ENCODE measurements at regions not wholly inside any gene's neighbourhood (a gene's known extent, or its start where the extent isn't known, plus 50 kb on each side); places are given as distances from the start of the nearest gene placed in this dataset.
"Not testable (repeated sequence)": the region's sequence is repeated elsewhere in the genome, so short reads cannot be mapped to it uniquely, and the experiment has no call there.

- Histone ChIP-seq H3K4me3 (ENCODE audit: low read depth in 1 of 3, low read length in 3 of 3) (no peak overlapping the region), H3K4me1 (ENCODE audit: control insufficient read depth in 3 of 3, insufficient read depth in 2 of 3, low read depth in 1 of 3, low read length in 2 of 3) (no peaks in the 10 kb centered on the region), H3K27me3 (ENCODE audit: control insufficient read depth in 3 of 3, insufficient read depth in 3 of 3, low read length in 3 of 3) (no peaks in the 10 kb centered on the region), H3K27ac (ENCODE audit: low read depth in 1 of 3, low read length in 2 of 3) (no peak overlapping the region), H3K36me3 (ENCODE audit: control insufficient read depth in 3 of 3, insufficient read depth in 2 of 3, low read depth in 1 of 3, low read length in 3 of 3) (no peaks in the 10 kb centered on the region), H3K9me3 (ENCODE audit: control insufficient read depth in 2 of 2, insufficient read depth in 1 of 2, low read depth in 1 of 2, low read length in 1 of 2) (peaks cover 2 to 12% of the 10 kb centered on the region in 2 donors)
- WGBS, 3 donors = 78 to 84% (median 82%) methylated on average over 13 to 18 of the region's 18 CpGs
- no peak for DNase-seq
- no peak for FAIRE-seq
These were observed 259.0 kb upstream of the NUPR2 start for GRCh38 chr7:56375173-56375572.

DNA sequence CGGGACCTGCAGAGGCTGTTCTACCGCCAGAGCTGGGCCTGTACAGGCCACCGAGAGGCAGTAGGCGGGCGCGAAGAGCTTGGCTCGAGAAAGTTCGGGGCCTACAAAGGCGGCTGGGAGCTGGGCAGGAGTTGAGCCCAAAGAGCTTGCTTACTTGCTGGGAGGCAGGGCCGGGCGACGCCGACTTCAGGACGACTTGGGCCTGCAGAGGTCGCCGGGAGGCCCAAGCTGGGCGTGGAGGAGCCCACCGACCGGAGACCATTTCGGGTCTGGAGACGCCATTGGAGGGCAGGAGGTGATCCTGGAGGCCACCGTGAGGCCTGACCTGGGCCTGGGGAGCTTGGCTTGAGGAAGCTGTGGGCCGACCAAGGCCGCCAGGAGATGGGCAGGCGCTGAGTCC is 258.4 kb upstream of the NUPR2 start:
- H3K36me3 ChIP-seq (ENCODE audit: control insufficient read depth in 3 of 3, insufficient read depth in 2 of 3, low read depth in 1 of 3, low read length in 3 of 3); DNase-seq; H3K27me3 ChIP-seq (ENCODE audit: control insufficient read depth in 3 of 3, insufficient read depth in 3 of 3, low read length in 3 of 3); H3K27ac ChIP-seq (ENCODE audit: low read depth in 1 of 3, low read length in 2 of 3); H3K4me1 ChIP-seq (ENCODE audit: control insufficient read depth in 3 of 3, insufficient read depth in 2 of 3, low read depth in 1 of 3, low read length in 2 of 3); FAIRE-seq; H3K4me3 ChIP-seq (ENCODE audit: low read depth in 1 of 3, low read length in 3 of 3): not testable (repeated sequence)
- H3K9me3 ChIP-seq (ENCODE audit: control insufficient read depth in 2 of 2, insufficient read depth in 1 of 2, low read depth in 1 of 2, low read length in 1 of 2) = peaks cover 2 to 12% of the 10 kb centered on the region in 2 donors
- 94 to 95% (median 94%) methylated on average over 15 to 23 of the region's 25 CpGs for WGBS, 3 donors

DNA sequence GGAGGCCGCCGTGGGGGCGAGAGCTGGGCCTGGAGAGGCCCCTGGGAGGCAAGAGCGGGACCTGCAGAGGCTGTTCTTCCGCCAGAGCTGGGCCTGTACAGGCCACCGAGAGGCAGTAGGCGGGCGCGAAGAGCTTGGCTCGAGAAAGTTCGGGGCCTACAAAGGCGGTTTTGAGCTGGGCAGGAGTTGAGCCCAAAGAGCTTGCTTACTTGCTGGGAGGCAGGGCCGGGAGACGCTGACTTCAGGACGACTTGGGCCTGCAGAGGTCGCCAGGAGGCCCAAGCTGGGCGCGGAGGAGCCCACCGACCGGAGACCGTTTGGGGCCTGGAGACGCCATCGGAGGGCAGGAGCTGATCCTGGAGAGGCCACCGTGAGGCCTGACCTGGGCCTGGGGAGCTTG is 257.1 kb upstream of the NUPR2 start:
- FAIRE-seq; H3K27ac ChIP-seq (ENCODE audit: low read depth in 1 of 3, low read length in 2 of 3): not testable (repeated sequence)
- WGBS, 3 donors = 92 to 97% (median 94%) methylated on average over 11 to 21 of the region's 24 CpGs

DNA sequence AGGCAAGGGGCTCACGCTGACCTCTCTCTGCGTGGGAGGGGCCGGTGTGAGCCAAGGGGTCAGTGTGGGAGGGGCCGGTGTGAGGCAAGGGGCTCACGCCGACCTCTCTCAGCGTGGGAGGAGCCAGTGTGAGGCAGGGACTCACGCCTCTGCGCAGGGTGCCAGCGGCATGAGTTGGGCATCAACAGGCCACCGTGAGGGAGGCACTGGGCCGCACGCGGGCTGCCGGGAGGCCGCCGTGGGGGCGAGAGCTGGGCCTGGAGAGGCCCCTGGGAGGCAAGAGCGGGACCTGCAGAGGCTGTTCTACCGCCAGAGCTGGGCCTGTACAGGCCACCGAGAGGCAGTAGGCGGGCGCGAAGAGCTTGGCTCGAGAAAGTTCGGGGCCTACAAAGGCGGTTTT is 255.6 kb upstream of the NUPR2 start:
- H3K4me3 ChIP-seq (ENCODE audit: low read depth in 1 of 3, low read length in 3 of 3); DNase-seq; FAIRE-seq; H3K36me3 ChIP-seq (ENCODE audit: control insufficient read depth in 3 of 3, insufficient read depth in 2 of 3, low read depth in 1 of 3, low read length in 3 of 3); H3K27me3 ChIP-seq (ENCODE audit: control insufficient read depth in 3 of 3, insufficient read depth in 3 of 3, low read length in 3 of 3); H3K4me1 ChIP-seq (ENCODE audit: control insufficient read depth in 3 of 3, insufficient read depth in 2 of 3, low read depth in 1 of 3, low read length in 2 of 3); H3K27ac ChIP-seq (ENCODE audit: low read depth in 1 of 3, low read length in 2 of 3): not testable (repeated sequence)
- WGBS, 3 donors = 92 to 95% (median 95%) methylated on average over 14 to 15 of the region's 27 CpGs
- H3K9me3 ChIP-seq (ENCODE audit: control insufficient read depth in 2 of 2, insufficient read depth in 1 of 2, low read depth in 1 of 2, low read length in 1 of 2) = peaks cover 2 to 27% of the 10 kb centered on the region in 2 donors

More for the DNA sequence above, 257.1 kb upstream of the NUPR2 start:
- peaks cover 2 to 17% of the 10 kb centered on the region in 2 donors for H3K9me3 ChIP-seq (ENCODE audit: control insufficient read depth in 2 of 2, insufficient read depth in 1 of 2, low read depth in 1 of 2, low read length in 1 of 2)
- not testable (repeated sequence) for H3K36me3 ChIP-seq (ENCODE audit: control insufficient read depth in 3 of 3, insufficient read depth in 2 of 3, low read depth in 1 of 3, low read length in 3 of 3); H3K4me3 ChIP-seq (ENCODE audit: low read depth in 1 of 3, low read length in 3 of 3); H3K4me1 ChIP-seq (ENCODE audit: control insufficient read depth in 3 of 3, insufficient read depth in 2 of 3, low read depth in 1 of 3, low read length in 2 of 3); H3K27me3 ChIP-seq (ENCODE audit: control insufficient read depth in 3 of 3, insufficient read depth in 3 of 3, low read length in 3 of 3)
- peak in 1 of 2 donors; percentile 32 for DNase-seq

DNA sequence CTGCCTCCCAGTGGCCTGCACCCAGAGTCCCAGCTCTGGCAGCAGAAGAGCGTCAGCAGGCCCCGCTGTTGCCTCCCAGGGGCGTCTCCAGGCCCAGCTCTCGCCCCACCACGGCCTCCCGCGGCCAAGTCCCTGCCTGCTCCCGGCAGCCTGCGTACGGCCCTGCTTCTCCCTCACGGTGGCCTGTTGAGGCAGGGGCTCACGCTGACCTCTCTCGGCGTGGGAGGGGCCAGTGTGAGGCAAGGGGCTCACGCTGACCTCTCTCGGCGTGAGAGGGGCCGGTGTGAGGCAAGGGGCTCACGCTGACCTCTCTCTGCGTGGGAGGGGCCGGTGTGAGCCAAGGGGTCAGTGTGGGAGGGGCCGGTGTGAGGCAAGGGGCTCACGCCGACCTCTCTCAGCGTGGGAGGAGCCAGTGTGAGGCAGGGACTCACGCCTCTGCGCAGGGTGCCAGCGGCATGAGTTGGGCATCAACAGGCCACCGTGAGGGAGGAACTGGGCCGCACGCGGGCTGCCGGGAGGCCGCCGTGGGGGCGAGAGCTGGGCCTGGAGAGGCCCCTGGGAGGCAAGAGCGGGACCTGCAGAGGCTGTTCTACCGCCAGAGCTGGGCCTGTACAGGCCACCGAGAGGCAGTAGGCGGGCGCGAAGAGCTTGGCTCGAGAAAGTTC is 254.1 kb upstream of the NUPR2 start:
- not testable (repeated sequence) for FAIRE-seq; H3K36me3 ChIP-seq (ENCODE audit: control insufficient read depth in 3 of 3, insufficient read depth in 2 of 3, low read depth in 1 of 3, low read length in 3 of 3)
- peaks cover 2 to 25% of the 10 kb centered on the region in 2 donors for H3K9me3 ChIP-seq (ENCODE audit: control insufficient read depth in 2 of 2, insufficient read depth in 1 of 2, low read depth in 1 of 2, low read length in 1 of 2)

DNA sequence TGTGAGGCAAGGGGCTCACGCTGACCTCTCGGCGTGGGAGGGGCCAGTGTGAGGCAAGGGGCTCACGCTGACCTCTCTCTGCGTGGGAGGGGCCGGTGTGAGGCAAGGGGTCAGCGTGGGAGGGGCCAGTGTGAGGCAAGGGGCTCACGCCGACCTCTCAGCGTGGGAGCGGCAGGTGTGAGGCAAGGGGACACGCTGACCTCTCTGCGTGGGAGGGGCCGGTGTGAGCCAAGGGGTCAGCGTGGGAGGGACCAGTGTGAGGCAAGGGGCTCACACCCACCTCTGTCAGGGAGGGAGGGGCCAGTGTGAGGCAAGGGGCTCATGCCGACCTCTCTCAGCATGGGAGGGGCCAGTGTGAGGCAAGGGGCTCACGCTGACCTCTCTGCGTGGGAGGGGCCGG is 251.7 kb upstream of the NUPR2 start:
- not testable (repeated sequence) for FAIRE-seq, DNase-seq

More for the DNA sequence above, 254.1 kb upstream of the NUPR2 start:
- 83 to 93% (median 85%) methylated on average over 6 to 8 of the region's 43 CpGs for whole genome bisulfite sequencing, 3 donors
- not testable (repeated sequence) for H3K4me1 ChIP-seq (ENCODE audit: control insufficient read depth in 3 of 3, insufficient read depth in 2 of 3, low read depth in 1 of 3, low read length in 2 of 3); H3K27ac ChIP-seq (ENCODE audit: low read depth in 1 of 3, low read length in 2 of 3); DNase-seq; H3K27me3 ChIP-seq (ENCODE audit: control insufficient read depth in 3 of 3, insufficient read depth in 3 of 3, low read length in 3 of 3); H3K4me3 ChIP-seq (ENCODE audit: low read depth in 1 of 3, low read length in 3 of 3)

DNA sequence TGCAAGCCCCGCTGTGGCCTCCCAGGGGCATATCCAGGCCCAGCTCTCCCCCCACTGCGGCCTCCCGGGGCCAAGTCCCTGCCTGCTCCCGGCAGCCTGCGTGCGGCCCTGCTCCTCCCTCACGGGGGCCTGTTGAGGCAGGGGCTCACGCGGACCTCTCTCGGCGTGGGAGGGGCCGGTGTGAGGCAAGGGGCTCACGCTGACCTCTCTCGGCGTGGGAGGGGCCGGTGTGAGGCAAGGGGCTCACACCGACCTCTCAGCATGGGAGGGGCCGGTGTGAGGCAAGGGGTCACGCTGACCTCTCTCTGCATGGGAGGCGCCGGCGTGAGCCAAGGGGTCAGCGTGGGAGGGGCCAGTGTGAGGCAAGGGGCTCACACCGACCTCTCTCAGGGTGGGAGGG is 251.2 kb upstream of the NUPR2 start:
- FAIRE-seq; DNase-seq; H3K4me3 ChIP-seq (ENCODE audit: low read depth in 1 of 3, low read length in 3 of 3); H3K4me1 ChIP-seq (ENCODE audit: control insufficient read depth in 3 of 3, insufficient read depth in 2 of 3, low read depth in 1 of 3, low read length in 2 of 3); H3K27me3 ChIP-seq (ENCODE audit: control insufficient read depth in 3 of 3, insufficient read depth in 3 of 3, low read length in 3 of 3); H3K27ac ChIP-seq (ENCODE audit: low read depth in 1 of 3, low read length in 2 of 3); H3K36me3 ChIP-seq (ENCODE audit: control insufficient read depth in 3 of 3, insufficient read depth in 2 of 3, low read depth in 1 of 3, low read length in 3 of 3): not testable (repeated sequence)
- peaks cover 0 to 18% of the 10 kb centered on the region in 2 donors for H3K9me3 ChIP-seq (ENCODE audit: control insufficient read depth in 2 of 2, insufficient read depth in 1 of 2, low read depth in 1 of 2, low read length in 1 of 2)
- WGBS, 3 donors = 85 to 96% (median 94%) methylated on average over 17 to 24 of the region's 24 CpGs

More for the DNA sequence above, 251.7 kb upstream of the NUPR2 start:
- not testable (repeated sequence) for H3K27ac ChIP-seq (ENCODE audit: low read depth in 1 of 3, low read length in 2 of 3); H3K36me3 ChIP-seq (ENCODE audit: control insufficient read depth in 3 of 3, insufficient read depth in 2 of 3, low read depth in 1 of 3, low read length in 3 of 3); H3K4me1 ChIP-seq (ENCODE audit: control insufficient read depth in 3 of 3, insufficient read depth in 2 of 3, low read depth in 1 of 3, low read length in 2 of 3); H3K27me3 ChIP-seq (ENCODE audit: control insufficient read depth in 3 of 3, insufficient read depth in 3 of 3, low read length in 3 of 3); H3K4me3 ChIP-seq (ENCODE audit: low read depth in 1 of 3, low read length in 3 of 3)
- H3K9me3 ChIP-seq (ENCODE audit: control insufficient read depth in 2 of 2, insufficient read depth in 1 of 2, low read depth in 1 of 2, low read length in 1 of 2) = peaks cover 0 to 18% of the 10 kb centered on the region in 2 donors
- 93 to 94% methylated on average over 19 of the region's 19 CpGs; no CpG with 5 or more reads in 1 of the 3 donors for WGBS, 3 donors

- not testable (repeated sequence) for H3K27ac ChIP-seq (ENCODE audit: low read depth in 1 of 3, low read length in 2 of 3); DNase-seq; H3K4me3 ChIP-seq (ENCODE audit: low read depth in 1 of 3, low read length in 3 of 3); FAIRE-seq; H3K27me3 ChIP-seq (ENCODE audit: control insufficient read depth in 3 of 3, insufficient read depth in 3 of 3, low read length in 3 of 3); H3K36me3 ChIP-seq (ENCODE audit: control insufficient read depth in 3 of 3, insufficient read depth in 2 of 3, low read depth in 1 of 3, low read length in 3 of 3); H3K4me1 ChIP-seq (ENCODE audit: control insufficient read depth in 3 of 3, insufficient read depth in 2 of 3, low read depth in 1 of 3, low read length in 2 of 3)
- 91 to 92% (median 91%) methylated on average over 12 to 22 of the region's 22 CpGs for WGBS, 3 donors
- H3K9me3 ChIP-seq (ENCODE audit: control insufficient read depth in 2 of 2, insufficient read depth in 1 of 2, low read depth in 1 of 2, low read length in 1 of 2) = peaks cover 0 to 18% of the 10 kb centered on the region in 2 donors
These were observed 250.5 kb upstream of the NUPR2 start for GRCh38 chr7:56366701-56367100.

DNA sequence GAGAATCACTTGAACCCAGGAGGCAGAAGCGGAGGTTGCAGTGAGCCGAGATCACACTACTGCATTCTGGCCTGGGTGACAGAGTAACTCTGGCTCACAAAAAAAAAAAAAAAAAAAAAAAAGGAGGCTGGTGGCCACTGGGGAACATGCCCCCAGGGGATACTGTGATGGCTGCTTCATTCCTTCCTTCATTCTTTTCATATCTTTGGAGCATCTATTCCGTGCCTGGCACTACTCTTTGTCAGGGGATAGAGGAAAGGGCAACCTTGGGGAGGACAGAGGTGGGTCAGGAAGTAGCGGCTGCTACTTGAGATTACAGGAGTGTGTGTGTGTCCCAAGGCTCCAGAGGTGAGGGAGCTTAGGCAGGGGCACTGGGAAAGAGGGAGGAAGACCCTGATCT is 236.4 kb upstream of the NUPR2 start:
- H3K9me3 ChIP-seq (ENCODE audit: control insufficient read depth in 2 of 2, insufficient read depth in 1 of 2, low read depth in 1 of 2, low read length in 1 of 2) = peaks cover 0 to 20% of the 10 kb centered on the region in 2 donors
- H3K4me3 ChIP-seq (ENCODE audit: low read depth in 1 of 3, low read length in 3 of 3); H3K36me3 ChIP-seq (ENCODE audit: control insufficient read depth in 3 of 3, insufficient read depth in 2 of 3, low read depth in 1 of 3, low read length in 3 of 3); H3K4me1 ChIP-seq (ENCODE audit: control insufficient read depth in 3 of 3, insufficient read depth in 2 of 3, low read depth in 1 of 3, low read length in 2 of 3); H3K27me3 ChIP-seq (ENCODE audit: control insufficient read depth in 3 of 3, insufficient read depth in 3 of 3, low read length in 3 of 3); DNase-seq; FAIRE-seq; H3K27ac ChIP-seq (ENCODE audit: low read depth in 1 of 3, low read length in 2 of 3): not testable (repeated sequence)
- WGBS, 3 donors = 66 to 75% (median 68%) methylated on average over 2 to 4 of the region's 4 CpGs
